ENCODE measurements at regions not wholly inside any gene's neighbourhood (a gene's known extent, or its start where the extent isn't known, plus 50 kb on each side); places are given as distances from the start of the nearest gene placed in this dataset.

DNA sequence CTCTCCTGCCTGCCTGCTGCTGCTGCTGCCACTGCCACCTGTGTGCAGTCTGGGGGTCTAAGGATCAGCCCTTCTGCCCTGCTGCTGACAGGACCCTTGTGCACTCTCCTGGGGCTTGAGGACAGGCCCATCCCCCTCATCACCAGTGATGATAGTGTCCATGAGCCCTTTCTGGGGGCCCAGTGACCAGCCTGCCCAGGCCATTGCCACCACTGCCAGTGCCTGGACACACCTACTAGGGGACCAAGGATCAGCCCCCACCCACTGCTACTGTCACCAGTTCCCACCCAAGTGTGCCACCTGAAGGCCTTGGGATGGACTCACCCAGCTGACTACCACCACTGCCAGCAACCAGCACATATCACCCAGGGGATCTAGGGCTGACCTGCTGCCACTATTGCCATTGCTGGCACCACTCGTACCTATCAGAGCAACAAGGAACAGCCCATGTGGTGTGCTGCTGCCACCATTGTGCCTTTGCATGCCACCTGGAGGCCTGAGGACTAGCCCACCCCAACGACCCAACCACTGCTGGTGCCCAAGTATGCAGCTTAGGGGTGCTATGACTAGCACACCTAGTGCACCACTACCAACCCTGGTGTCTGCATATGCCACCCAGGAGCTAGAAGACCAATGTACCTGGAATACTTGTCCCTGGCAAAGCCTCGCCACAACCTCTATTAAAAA lies 994.3 kb downstream of the PCDH17 start:
- TF ChIP-seq, protein P1, sequence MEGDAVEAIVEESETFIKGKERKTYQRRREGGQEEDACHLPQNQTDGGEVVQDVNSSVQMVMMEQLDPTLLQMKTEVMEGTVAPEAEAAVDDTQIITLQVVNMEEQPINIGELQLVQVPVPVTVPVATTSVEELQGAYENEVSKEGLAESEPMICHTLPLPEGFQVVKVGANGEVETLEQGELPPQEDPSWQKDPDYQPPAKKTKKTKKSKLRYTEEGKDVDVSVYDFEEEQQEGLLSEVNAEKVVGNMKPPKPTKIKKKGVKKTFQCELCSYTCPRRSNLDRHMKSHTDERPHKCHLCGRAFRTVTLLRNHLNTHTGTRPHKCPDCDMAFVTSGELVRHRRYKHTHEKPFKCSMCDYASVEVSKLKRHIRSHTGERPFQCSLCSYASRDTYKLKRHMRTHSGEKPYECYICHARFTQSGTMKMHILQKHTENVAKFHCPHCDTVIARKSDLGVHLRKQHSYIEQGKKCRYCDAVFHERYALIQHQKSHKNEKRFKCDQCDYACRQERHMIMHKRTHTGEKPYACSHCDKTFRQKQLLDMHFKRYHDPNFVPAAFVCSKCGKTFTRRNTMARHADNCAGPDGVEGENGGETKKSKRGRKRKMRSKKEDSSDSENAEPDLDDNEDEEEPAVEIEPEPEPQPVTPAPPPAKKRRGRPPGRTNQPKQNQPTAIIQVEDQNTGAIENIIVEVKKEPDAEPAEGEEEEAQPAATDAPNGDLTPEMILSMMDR (IDR thresholded peaks at IDR 0.05): no peak
- no peak for TF ChIP-seq POLR2A (IDR thresholded peaks at IDR 0.05)
